Glomerular visceral epithelial cell (primary cell): ENCODE measurements at regions not wholly inside any gene's neighbourhood (a gene's known extent, or its start where the extent isn't known, plus 50 kb on each side); places are given as distances from the start of the nearest gene placed in this dataset.
"Not testable (repeated sequence)": the region's sequence is repeated elsewhere in the genome, so short reads cannot be mapped to it uniquely, and the experiment has no call there.

Source experiments
- DNase-seq: peaks from one replicate; pipeline ENCODE4 v3.0.0-alpha.2; 2016; ENCODE audit errors: extremely low spot score

GRCh38 chr16:88185976-88186888 is 196.5 kb upstream of the ZNF469 start:
- DNase-seq = not testable (repeated sequence)

GRCh38 chr16:88186889-88187870 is 195.6 kb upstream of the ZNF469 start:
- DNase-seq = not testable (repeated sequence)

GRCh38 chr16:88188171-88188895 is 194.4 kb upstream of the ZNF469 start:
- DNase-seq = not testable (repeated sequence)

GRCh38 chr16:88190592-88191095 is 192.1 kb upstream of the ZNF469 start:
- DNase-seq = not testable (repeated sequence)

- not testable (repeated sequence) for DNase-seq
Measured at GRCh38 chr16:88191168-88191567, 191.6 kb upstream of the ZNF469 start.

- no peak for DNase-seq
Measured at GRCh38 chr16:88192601-88193000, 190.2 kb upstream of the ZNF469 start.

- DNase-seq = peak; percentile 52
Measured at GRCh38 chr16:88193706-88194396, 188.9 kb upstream of the ZNF469 start.

GRCh38 chr16:88194397-88195268 is 188.1 kb upstream of the ZNF469 start:
- DNase-seq = peak; percentile 14

GRCh38 chr16:88195269-88195705 is 187.5 kb upstream of the ZNF469 start:
- no peak for DNase-seq

GRCh38 chr16:88195911-88196465 is 186.8 kb upstream of the ZNF469 start:
- DNase-seq = no peak

DNA sequence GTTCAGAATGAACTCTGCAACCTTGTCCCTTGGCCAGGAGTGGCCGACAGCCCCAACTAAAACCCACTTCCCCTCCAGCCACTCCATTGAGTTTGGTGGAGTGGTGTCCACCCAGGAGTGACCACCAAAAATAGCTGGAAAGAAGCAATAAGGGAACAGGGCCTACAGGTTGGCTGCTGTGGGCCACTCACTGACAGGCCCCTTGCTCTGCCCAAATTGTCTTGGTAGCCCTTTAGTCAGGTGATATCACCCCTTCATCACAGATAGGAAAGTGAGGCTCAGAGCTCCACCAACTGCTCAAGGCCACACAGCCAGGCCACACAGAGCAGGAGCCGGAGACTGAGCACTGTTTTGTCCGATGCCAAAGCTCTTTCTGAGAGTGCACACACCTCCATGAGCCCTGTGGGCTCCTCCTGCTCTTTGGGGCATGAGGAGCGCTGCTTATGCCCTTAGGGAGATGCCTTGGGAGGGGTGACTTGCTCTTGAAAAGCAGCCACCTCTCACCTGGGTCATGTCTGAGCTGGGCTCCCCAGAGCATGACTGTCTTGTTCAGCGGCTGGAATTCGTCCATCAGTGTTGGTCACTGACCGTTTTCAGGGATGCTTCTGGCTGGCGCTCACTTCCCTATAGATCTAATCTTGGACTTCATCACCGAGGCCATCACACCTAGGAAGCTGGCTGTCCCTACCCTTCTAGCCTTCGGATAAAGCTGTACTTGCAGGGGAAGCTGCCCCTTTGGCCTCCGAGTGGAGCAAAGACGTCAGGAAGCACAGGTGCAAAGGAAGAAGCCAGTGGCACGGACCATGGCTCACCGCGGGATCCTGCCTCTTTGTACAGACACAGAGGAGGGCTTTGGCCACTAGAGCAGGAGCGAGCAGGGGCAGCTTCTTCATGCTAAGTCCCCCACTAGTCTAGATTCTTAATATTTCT is 186.0 kb upstream of the ZNF469 start:
- no peak for DNase-seq

GRCh38 chr16:88197481-88198456 is 185.0 kb upstream of the ZNF469 start:
- DNase-seq = no peak

DNA sequence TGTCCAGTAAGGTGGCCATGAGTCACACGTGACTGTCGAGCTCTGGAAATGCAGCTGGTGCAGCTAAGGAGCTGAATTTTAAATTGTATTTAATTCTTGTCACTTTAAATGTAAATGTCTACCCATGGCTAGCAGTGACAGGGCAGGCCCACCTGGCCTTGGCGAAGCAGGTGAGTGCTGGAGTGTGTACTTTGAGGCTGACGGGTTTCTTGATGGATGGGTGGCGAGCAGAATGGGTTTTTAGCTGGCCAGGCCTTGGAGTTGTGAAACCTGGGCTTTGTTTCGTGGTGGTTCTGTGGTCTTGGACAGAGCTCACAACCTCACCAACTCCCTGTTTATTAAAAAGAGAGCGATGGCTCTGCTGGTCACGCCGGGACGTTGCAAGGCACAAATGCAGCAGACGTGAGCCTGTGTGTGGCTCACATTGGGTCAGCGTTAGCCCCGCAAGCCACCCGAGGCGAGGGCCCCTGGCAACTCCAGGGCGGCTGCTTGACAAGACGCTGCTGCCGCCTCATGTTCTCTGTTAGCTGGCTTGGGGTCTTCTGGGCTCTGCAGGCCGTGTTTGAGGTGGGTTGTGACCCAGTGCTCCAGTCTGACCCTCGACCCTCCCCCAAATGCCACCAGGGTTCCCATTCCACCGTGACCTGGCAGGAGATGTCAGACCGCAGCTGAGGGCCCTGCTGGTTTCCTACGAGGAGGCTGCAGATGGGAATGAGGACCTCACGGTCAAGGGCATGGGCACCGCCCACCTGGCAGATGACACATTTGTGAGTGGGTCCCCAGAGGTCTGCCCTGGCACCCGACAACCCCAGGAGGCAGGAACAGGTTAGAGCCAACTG is 184.1 kb upstream of the ZNF469 start:
- not testable (repeated sequence) for DNase-seq

DNA sequence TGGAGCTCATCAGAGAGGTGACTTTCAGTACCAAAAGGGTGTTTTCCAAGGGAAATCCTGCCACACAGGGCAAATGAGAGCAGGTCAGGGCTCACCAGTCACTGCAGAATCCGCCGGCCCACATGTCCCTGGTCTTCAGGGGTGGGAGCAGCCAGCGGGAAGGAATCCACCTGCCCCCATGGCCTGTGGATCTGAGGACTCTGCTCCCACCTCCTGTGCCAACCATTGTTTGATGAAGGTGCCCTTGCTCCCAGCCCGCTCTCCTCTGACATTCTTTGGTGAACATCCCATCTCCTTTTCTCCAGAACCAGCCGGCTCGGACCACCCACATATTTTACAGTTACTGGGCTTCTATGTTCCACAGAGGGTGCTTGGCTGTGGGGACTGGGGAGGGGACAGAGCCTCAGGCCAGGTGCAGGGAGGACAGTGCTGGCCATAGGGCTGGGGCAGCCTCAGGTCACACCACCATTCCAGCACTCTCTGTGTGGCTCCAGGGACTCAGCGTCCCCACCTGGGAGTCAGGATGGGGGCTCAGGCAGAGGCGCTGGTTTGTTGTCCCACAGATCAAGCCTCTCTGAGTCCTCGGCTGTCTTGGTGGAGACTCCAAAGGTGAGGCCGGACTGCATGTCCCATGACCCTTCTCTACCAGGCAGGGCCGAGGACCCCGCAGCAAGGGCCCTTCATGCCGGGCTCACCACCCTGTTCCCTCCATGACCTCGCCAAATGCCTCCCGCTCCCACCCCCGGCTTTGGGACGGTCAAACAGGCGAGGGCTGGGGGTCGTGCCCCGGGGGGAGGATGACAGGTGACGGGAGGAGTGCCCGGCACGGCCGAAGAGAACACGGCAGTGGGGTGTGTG is 183.2 kb upstream of the ZNF469 start:
- not testable (repeated sequence) for DNase-seq
